ENCODE measurements at regions not wholly inside any gene's neighbourhood (a gene's known extent, or its start where the extent isn't known, plus 50 kb on each side); places are given as distances from the start of the nearest gene placed in this dataset.

GRCh38 chr5:82815871-82816270 is 261.3 kb downstream of the TMEM167A start:
- CTCF ChIA-PET (ENCODE audit: low intra/inter-chr PET ratio): no interaction called here
- in situ Hi-C loops (cut with MboI): no loop called here
- H3K9me1 ChIP-seq (ENCODE audit: control insufficient read depth, insufficient read depth, low read length): no peaks in the 10 kb centered on the region

More at GRCh38 chr5:82815871-82816270, 261.3 kb downstream of the TMEM167A start:
- Histone ChIP-seq H3K36me3 (ENCODE audit: control insufficient read depth, insufficient read depth, low read length) (no peaks in the 10 kb centered on the region), H3K79me2 (ENCODE audit: control insufficient read depth, insufficient read depth, low read length) (no peaks in the 10 kb centered on the region), H4K20me1 (replicated peaks; ENCODE audit: control insufficient read depth, insufficient read depth, low read length) (no peaks in the 10 kb centered on the region), H3K9ac (ENCODE audit: insufficient read depth in 1 of 2, low read depth in 2 of 2, low read length in 2 of 2) (no peak overlapping the region), H3K9me3 (replicated peaks; ENCODE audit: control insufficient read depth, insufficient read depth, low read depth, low read length) (no peaks in the 10 kb centered on the region), H3K27ac (ENCODE audit: extremely low read depth, low read depth, low read length) (no peak overlapping the region), H2AFZ (ENCODE audit: low read depth, low read length) (no peak overlapping the region), H3K27me3 (ENCODE audit: control insufficient read depth in 2 of 2, insufficient read depth in 2 of 2, low read length in 2 of 2) (no peaks in the 10 kb centered on the region), H3K4me1 (replicated peaks in 1 of 2; ENCODE audit: control insufficient read depth in 2 of 2, insufficient read depth in 2 of 2, low read length in 2 of 2) (no peaks in the 10 kb centered on the region), H3K4me2 (ENCODE audit: insufficient read depth, low read length) (no peak overlapping the region), H3K4me3 (no peak overlapping the region)
- no peak for ATAC-seq
- no peak for FAIRE-seq
- intact Hi-C loops (cut with micrococcal nuclease): no loop called here
- POLR2A ChIA-PET: no interaction called here
- WGBS (ENCODE audit: insufficient coverage, low coverage, missing lambda C conversion rate): 6% methylated on average over 1 of the region's 1 CpG
- TF ChIP-seq MYBL2 (IDR thresholded peaks at IDR 0.05; ENCODE audit: low read depth): no peak
- TF ChIP-seq MYBL2 (CRISPR knock-in tag; IDR thresholded peaks at IDR 0.05; ENCODE audit: borderline replicate concordance): no peak
- TF ChIP-seq NELFE (IDR thresholded peaks at IDR 0.05; ENCODE audit: insufficient read depth, insufficient read length): no peak
- TF ChIP-seq, protein P1, sequence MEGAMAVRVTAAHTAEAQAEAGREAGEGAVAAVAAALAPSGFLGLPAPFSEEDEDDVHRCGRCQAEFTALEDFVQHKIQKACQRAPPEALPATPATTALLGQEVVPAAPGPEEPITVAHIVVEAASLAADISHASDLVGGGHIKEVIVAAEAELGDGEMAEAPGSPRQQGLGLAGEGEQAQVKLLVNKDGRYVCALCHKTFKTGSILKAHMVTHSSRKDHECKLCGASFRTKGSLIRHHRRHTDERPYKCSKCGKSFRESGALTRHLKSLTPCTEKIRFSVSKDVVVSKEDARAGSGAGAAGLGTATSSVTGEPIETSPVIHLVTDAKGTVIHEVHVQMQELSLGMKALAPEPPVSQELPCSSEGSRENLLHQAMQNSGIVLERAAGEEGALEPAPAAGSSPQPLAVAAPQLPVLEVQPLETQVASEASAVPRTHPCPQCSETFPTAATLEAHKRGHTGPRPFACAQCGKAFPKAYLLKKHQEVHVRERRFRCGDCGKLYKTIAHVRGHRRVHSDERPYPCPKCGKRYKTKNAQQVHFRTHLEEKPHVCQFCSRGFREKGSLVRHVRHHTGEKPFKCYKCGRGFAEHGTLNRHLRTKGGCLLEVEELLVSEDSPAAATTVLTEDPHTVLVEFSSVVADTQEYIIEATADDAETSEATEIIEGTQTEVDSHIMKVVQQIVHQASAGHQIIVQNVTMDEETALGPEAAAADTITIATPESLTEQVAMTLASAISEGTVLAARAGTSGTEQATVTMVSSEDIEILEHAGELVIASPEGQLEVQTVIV (CRISPR knock-in tag; IDR thresholded peaks at IDR 0.05; ENCODE audit: borderline replicate concordance): no peak
- no peak for TF ChIP-seq CHCHD3 (CRISPR knock-in tag; IDR thresholded peaks at IDR 0.05)
- TF ChIP-seq JUN (IDR thresholded peaks at IDR 0.05; ENCODE audit: borderline replicate concordance, low read depth, low read length): no peak
- TF ChIP-seq JUN (CRISPR knock-in tag; IDR thresholded peaks at IDR 0.05; ENCODE audit: borderline replicate concordance): no peak
- TF ChIP-seq STAT5A (IDR thresholded peaks at IDR 0.05; ENCODE audit: borderline replicate concordance, low read length): no peak
- no peak for TF ChIP-seq CBX1 (IDR thresholded peaks at IDR 0.05; ENCODE audit: low read depth)
- TF ChIP-seq CBFB (CRISPR knock-in tag; IDR thresholded peaks at IDR 0.05): no peak
- no peak for TF ChIP-seq GATA2 (CRISPR knock-in tag; IDR thresholded peaks at IDR 0.05)
- TF ChIP-seq ZC3H8 (IDR thresholded peaks at IDR 0.05): no peak
- TF ChIP-seq ZNF507 (tag; conservative IDR thresholded peaks at IDR 0.05): no peak
- no peak for TF ChIP-seq AFF1 (IDR thresholded peaks at IDR 0.05; ENCODE audit: low read depth in 1 of 2, partially characterized antibody in 2 of 2)
- no peak for DNase-seq (ENCODE audit: extremely low read depth in 1 of 4, low spot score in 3 of 4)
- no TSS peak for BruUV-seq (replicated peaks)
